Smooth muscle cell (in vitro differentiated cells): ENCODE measurements at regions not wholly inside any gene's neighbourhood (a gene's known extent, or its start where the extent isn't known, plus 50 kb on each side); places are given as distances from the start of the nearest gene placed in this dataset.

ENCODE experiments used
- DNase-seq: peaks from one replicate; lab custom pipeline; 2025; ENCODE audit not compliant: unreplicated experiment; lab: John Stamatoyannopoulos, UW
- H2AFZ ChIP-seq: fragments of 200-600 bp; sonication (generic); 2 replicates; pipeline ENCODE4 v1.6.0; 2016; ENCODE audit warnings: antibody characterized with exemption, low read depth, mild to moderate bottlenecking
- H3F3A ChIP-seq: fragments of 200-600 bp; sonication (generic); 2 replicates; pipeline ENCODE4 v1.6.0; 2017; ENCODE audit warnings: antibody characterized with exemption, low read depth
- H3K27ac ChIP-seq: fragments of 200-600 bp; sonication (generic); 2 replicates; pipeline ENCODE4 v1.5.1; 2016; ENCODE audit warnings: low read depth, mild to moderate bottlenecking
- H3K27me3 ChIP-seq: fragments of 200-600 bp; sonication (generic); 2 replicates; pipeline ENCODE4 v1.6.1; 2016; ENCODE audit warnings: low read depth, mild to moderate bottlenecking
- H3K36me3 ChIP-seq: fragments of 200-600 bp; sonication (generic); 2 replicates; pipeline ENCODE4 v1.5.1; 2016; ENCODE audit warnings: low read depth
- H3K4me1 ChIP-seq: fragments of 200-600 bp; sonication (generic); 2 replicates; pipeline ENCODE4 v1.5.1; 2016; ENCODE audit warnings: low read depth
- H3K4me2 ChIP-seq: fragments of 200-600 bp; sonication (generic); 2 replicates; pipeline ENCODE4 v1.6.0; 2016; ENCODE audit warnings: mild to moderate bottlenecking
- H3K4me3 ChIP-seq: fragments of 200-600 bp; sonication (generic); 2 replicates; pipeline ENCODE4 v1.5.1; 2016; ENCODE audit warnings: mild to moderate bottlenecking
- H3K79me2 ChIP-seq: fragments of 200-600 bp; sonication (generic); 2 replicates; pipeline ENCODE4 v1.6.0; 2016; ENCODE audit warnings: low read depth, mild to moderate bottlenecking
- H3K9ac ChIP-seq: fragments of 200-600 bp; sonication (generic); 2 replicates; pipeline ENCODE4 v1.6.0; 2016; ENCODE audit warnings: low read depth
- H3K9me3 ChIP-seq: fragments of 200-600 bp; sonication (generic); replicated peaks from 2 replicates; pipeline ENCODE4 v1.5.1; 2016; ENCODE audit warnings: low read depth
- H4K20me1 ChIP-seq: fragments of 200-600 bp; sonication (generic); 2 replicates; pipeline ENCODE4 v1.6.0; 2016; ENCODE audit warnings: low read depth
- WGBS: methylation state at CpG from one replicate; pipeline ENCODE4 v1.1.7; 2016; ENCODE audit warnings: low lambda C conversion rate; 5-methylcytosine and 5-hydroxymethylcytosine counted together
- TF ChIP-seq, protein P1 (sequence below): fragments of 200-600 bp; sonication (generic); IDR thresholded peaks from 2 replicates; pipeline ENCODE4 v1.5.1; 2017; ENCODE audit warnings: borderline replicate concordance, mild to moderate bottlenecking, antibody characterized with exemption; ENCODE audit not compliant: insufficient read depth, poor library complexity, severe bottlenecking

DNA sequence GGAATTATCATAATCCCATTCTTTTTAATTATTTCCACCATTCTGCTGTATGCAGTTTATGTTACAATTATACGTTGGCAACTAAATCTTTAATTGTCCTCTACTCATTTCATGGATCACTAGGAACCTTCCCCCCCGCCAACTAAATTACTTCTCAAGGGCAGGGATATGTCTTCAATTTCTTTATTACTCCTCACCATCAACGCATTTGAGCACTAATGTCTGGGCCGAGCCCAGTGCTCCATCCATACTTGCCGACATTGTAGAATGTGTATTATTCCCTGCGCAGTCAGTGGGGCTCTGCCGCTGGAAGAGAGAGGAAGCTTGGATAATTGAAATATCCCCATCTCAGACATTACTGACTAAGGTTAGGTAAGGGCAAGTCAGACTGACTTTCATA is 236.4 kb upstream of the AJAP1 start:
- whole genome bisulfite sequencing = 89% methylated on average over 7 of the region's 7 CpGs
- TF ChIP-seq, protein P1, sequence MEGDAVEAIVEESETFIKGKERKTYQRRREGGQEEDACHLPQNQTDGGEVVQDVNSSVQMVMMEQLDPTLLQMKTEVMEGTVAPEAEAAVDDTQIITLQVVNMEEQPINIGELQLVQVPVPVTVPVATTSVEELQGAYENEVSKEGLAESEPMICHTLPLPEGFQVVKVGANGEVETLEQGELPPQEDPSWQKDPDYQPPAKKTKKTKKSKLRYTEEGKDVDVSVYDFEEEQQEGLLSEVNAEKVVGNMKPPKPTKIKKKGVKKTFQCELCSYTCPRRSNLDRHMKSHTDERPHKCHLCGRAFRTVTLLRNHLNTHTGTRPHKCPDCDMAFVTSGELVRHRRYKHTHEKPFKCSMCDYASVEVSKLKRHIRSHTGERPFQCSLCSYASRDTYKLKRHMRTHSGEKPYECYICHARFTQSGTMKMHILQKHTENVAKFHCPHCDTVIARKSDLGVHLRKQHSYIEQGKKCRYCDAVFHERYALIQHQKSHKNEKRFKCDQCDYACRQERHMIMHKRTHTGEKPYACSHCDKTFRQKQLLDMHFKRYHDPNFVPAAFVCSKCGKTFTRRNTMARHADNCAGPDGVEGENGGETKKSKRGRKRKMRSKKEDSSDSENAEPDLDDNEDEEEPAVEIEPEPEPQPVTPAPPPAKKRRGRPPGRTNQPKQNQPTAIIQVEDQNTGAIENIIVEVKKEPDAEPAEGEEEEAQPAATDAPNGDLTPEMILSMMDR = no peak
- Histone ChIP-seq H2AFZ (no peak overlapping the region), H4K20me1 (no peaks in the 10 kb centered on the region), H3F3A (no peaks in the 10 kb centered on the region), H3K4me1 (no peaks in the 10 kb centered on the region), H3K27me3 (no peaks in the 10 kb centered on the region), H3K79me2 (no peaks in the 10 kb centered on the region), H3K36me3 (no peaks in the 10 kb centered on the region), H3K9me3 (no peaks in the 10 kb centered on the region), H3K9ac (no peak overlapping the region), H3K4me2 (no peak overlapping the region), H3K4me3 (no peak overlapping the region), H3K27ac (no peak overlapping the region)
- DNase-seq = no peak

DNA sequence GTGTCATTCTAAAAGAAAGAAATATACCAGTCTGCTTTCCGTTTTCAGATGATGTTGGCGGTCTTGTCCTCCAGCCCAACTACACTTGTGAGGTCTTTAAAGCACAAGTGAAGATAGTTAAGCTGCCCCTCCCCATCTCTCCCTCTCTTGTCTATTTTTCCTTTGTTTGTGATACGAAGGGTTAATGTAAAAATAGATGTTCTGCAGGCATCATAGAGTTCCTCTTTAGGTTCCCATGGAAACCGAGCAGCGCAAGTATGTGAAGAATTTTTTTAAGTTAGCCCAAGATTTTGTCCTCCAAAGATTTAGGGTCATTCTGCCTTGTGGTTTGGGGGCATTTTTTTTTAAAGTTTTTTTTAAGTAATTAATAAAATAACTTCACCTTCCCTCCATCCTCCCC is 232.4 kb upstream of the AJAP1 start:
- no peaks in the 10 kb centered on the region for H3K4me1 ChIP-seq
- WGBS = 79% methylated on average over 5 of the region's 5 CpGs
- TF ChIP-seq, protein P1 = no peak
- no peaks in the 10 kb centered on the region for H3K79me2 ChIP-seq
- H2AFZ ChIP-seq = no peak overlapping the region
- H3K27ac ChIP-seq = no peak overlapping the region
- no peaks in the 10 kb centered on the region for H3K9me3 ChIP-seq
- no peak overlapping the region for H3K4me3 ChIP-seq
- DNase-seq = no peak
- no peak overlapping the region for H3K4me2 ChIP-seq
- no peaks in the 10 kb centered on the region for H3F3A ChIP-seq
- H3K27me3 ChIP-seq = no peaks in the 10 kb centered on the region
- H3K36me3 ChIP-seq = no peaks in the 10 kb centered on the region
- H4K20me1 ChIP-seq = no peaks in the 10 kb centered on the region
- H3K9ac ChIP-seq = no peak overlapping the region

DNA sequence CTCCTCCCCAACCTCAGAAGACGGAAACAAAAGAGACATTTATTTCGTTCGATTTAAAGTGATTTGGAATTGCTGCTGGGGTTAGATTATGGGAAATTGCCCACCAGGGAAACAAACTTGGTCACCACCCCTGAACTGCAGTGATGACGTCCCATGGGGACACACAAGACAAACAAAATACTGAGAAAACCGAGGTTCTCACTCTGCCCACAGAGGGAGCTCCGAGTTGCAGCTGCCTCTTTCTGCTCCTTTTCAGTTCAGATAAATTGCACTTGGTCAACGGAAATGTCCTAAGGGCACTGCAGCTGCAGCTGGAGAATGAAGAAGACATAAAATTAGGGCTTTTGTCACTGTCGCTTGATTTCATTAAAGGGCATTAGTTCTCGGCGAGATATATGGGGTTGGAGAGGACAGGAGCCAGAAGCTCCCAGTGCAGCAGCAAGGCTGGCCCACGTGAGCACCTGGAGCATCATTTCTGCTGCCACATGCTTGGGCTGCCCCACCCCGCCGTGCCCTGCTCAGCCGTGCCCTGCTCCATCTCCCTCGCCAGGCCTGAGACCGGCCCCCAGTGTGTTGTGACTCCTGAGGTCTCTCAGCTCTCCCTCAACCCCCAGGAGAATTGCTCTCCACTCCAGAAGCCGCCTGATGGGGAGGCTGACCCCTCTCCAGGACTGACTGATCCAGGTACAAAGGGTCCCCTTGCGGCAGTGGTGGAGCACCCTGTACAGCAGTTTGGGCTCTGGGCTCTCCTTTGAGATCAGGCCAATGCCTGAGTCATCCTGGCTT is 231.7 kb upstream of the AJAP1 start:
- H3K4me3 ChIP-seq = no peak overlapping the region
- TF ChIP-seq, protein P1 = no peak
- no peak overlapping the region for H3K4me2 ChIP-seq
- H3K27ac ChIP-seq = no peak overlapping the region
- no peaks in the 10 kb centered on the region for H4K20me1 ChIP-seq
- no peak for DNase-seq
- no peaks in the 10 kb centered on the region for H3K79me2 ChIP-seq
- H3K4me1 ChIP-seq = no peaks in the 10 kb centered on the region
- no peaks in the 10 kb centered on the region for H3K27me3 ChIP-seq
- H3K9ac ChIP-seq = no peak overlapping the region
- 67% methylated on average over 18 of the region's 18 CpGs for WGBS
- no peak overlapping the region for H2AFZ ChIP-seq
- H3K36me3 ChIP-seq = no peaks in the 10 kb centered on the region
- H3K9me3 ChIP-seq = no peaks in the 10 kb centered on the region
- no peaks in the 10 kb centered on the region for H3F3A ChIP-seq

DNA sequence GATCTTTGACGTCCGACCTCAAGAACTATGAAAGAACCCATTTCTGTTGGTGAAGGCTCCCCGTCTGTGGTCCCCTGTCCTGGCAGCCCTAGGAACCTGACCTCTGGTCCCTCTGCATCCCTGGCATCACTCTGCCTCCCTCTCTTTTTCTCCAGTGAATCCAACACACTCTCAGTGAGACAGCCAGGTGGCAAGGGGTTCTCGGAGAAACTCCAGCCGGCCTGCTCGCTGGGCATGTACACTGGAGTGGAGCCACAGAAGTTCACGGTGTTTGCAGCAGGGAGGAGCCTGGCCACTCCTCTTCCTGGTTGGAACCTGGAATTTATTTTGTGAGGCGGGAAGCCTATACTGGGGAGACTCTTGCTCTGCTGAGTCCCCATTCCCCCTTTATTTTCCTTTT is 230.2 kb upstream of the AJAP1 start:
- 90% methylated on average over 8 of the region's 8 CpGs for WGBS
- H3K4me1 ChIP-seq = no peaks in the 10 kb centered on the region
- TF ChIP-seq, protein P1 = no peak
- H3K4me2 ChIP-seq = no peak overlapping the region
- H3K27ac ChIP-seq = no peak overlapping the region
- H3K27me3 ChIP-seq = no peaks in the 10 kb centered on the region
- H3K4me3 ChIP-seq = no peak overlapping the region
- H2AFZ ChIP-seq = no peak overlapping the region
- DNase-seq = no peak
- H4K20me1 ChIP-seq = no peaks in the 10 kb centered on the region
- no peak overlapping the region for H3K9ac ChIP-seq
- H3K36me3 ChIP-seq = no peaks in the 10 kb centered on the region
- H3F3A ChIP-seq = no peaks in the 10 kb centered on the region
- H3K9me3 ChIP-seq = no peaks in the 10 kb centered on the region
- H3K79me2 ChIP-seq = no peaks in the 10 kb centered on the region
